ENCODE measurements at regions not wholly inside any gene's neighbourhood (a gene's known extent, or its start where the extent isn't known, plus 50 kb on each side); places are given as distances from the start of the nearest gene placed in this dataset.

GRCh38 chr6:55954436-55954835 lies 79.0 kb upstream of the BMP5 start:
- BruUV-seq (replicated peaks), result no TSS peak
- H3K4me1 Mint-ChIP-seq (ENCODE audit: low read depth, unreplicated experiment), result peaks cover 14% of the 10 kb centered on the region
- peaks cover 2% of the 10 kb centered on the region for H3K9me3 Mint-ChIP-seq (ENCODE audit: low read depth, unreplicated experiment)
- peaks cover 4% of the 10 kb centered on the region for H3K36me3 Mint-ChIP-seq (ENCODE audit: insufficient read depth, unreplicated experiment)
- DNase-seq, result no peak
- CTCF ChIA-PET, result interaction anchor here (0.9 kb wide), 1 partner anchor 678 kb away, joined by 3 read pairs; no protein-coding TSS in a partner anchor
- no peak for TF ChIP-seq CTCF (IDR thresholded peaks at IDR 0.05; ENCODE audit: unreplicated experiment)
- intact Hi-C loops (cut with micrococcal nuclease; ENCODE audit: unreplicated experiment), result no loop called here
- no peaks in the 10 kb centered on the region for H3K27me3 Mint-ChIP-seq (ENCODE audit: unreplicated experiment)
- no peak overlapping the region for H3K27ac Mint-ChIP-seq (ENCODE audit: unreplicated experiment)
- no peak overlapping the region for H3K4me3 Mint-ChIP-seq (ENCODE audit: low read depth, unreplicated experiment)

- Mint-ChIP-seq H3K9me3 (ENCODE audit: low read depth, unreplicated experiment) (peaks cover 2% of the 10 kb centered on the region), H3K27ac (ENCODE audit: unreplicated experiment) (no peak overlapping the region), H3K4me3 (ENCODE audit: low read depth, unreplicated experiment) (no peak overlapping the region), H3K27me3 (ENCODE audit: unreplicated experiment) (no peaks in the 10 kb centered on the region), H3K4me1 (ENCODE audit: low read depth, unreplicated experiment) (peaks cover 14% of the 10 kb centered on the region), H3K36me3 (ENCODE audit: insufficient read depth, unreplicated experiment) (peaks cover 4% of the 10 kb centered on the region)
- BruUV-seq (replicated peaks), result no TSS peak
- no peak for TF ChIP-seq CTCF (IDR thresholded peaks at IDR 0.05; ENCODE audit: unreplicated experiment)
- intact Hi-C loops (cut with micrococcal nuclease; ENCODE audit: unreplicated experiment), result loop anchor here (1.0 to 2.0 kb wide), 2 partner anchors 508 to 677 kb away; no protein-coding TSS in a partner anchor
- CTCF ChIA-PET, result interaction anchor here (0.8 kb wide), 1 partner anchor 677 kb away, joined by 6 read pairs; no protein-coding TSS in a partner anchor
- DNase-seq, result no peak
Measured at GRCh38 chr6:55953335-55953734, 77.9 kb upstream of the BMP5 start.

- no peak for TF ChIP-seq CTCF (IDR thresholded peaks at IDR 0.05; ENCODE audit: unreplicated experiment)
- Mint-ChIP-seq H3K4me3 (ENCODE audit: low read depth, unreplicated experiment) (no peak overlapping the region), H3K4me1 (ENCODE audit: low read depth, unreplicated experiment) (peaks cover 14% of the 10 kb centered on the region), H3K27ac (ENCODE audit: unreplicated experiment) (no peak overlapping the region), H3K27me3 (ENCODE audit: unreplicated experiment) (no peaks in the 10 kb centered on the region), H3K9me3 (ENCODE audit: low read depth, unreplicated experiment) (peaks cover 2% of the 10 kb centered on the region), H3K36me3 (ENCODE audit: insufficient read depth, unreplicated experiment) (no peaks in the 10 kb centered on the region)
- BruUV-seq (replicated peaks), result no TSS peak
- CTCF ChIA-PET, result no interaction called here
- intact Hi-C loops (cut with micrococcal nuclease; ENCODE audit: unreplicated experiment), result no loop called here
- no peak for DNase-seq
Measured at GRCh38 chr6:55950071-55950814, 74.9 kb upstream of the BMP5 start.

- Mint-ChIP-seq H3K4me1 (ENCODE audit: low read depth, unreplicated experiment) (no peaks in the 10 kb centered on the region), H3K9me3 (ENCODE audit: low read depth, unreplicated experiment) (no peaks in the 10 kb centered on the region), H3K27ac (ENCODE audit: unreplicated experiment) (no peak overlapping the region), H3K4me3 (ENCODE audit: low read depth, unreplicated experiment) (no peak overlapping the region), H3K36me3 (ENCODE audit: insufficient read depth, unreplicated experiment) (no peaks in the 10 kb centered on the region), H3K27me3 (ENCODE audit: unreplicated experiment) (no peaks in the 10 kb centered on the region)
- BruUV-seq (replicated peaks), result no TSS peak
- CTCF ChIA-PET, result no interaction called here
- no peak for DNase-seq
- intact Hi-C loops (cut with micrococcal nuclease; ENCODE audit: unreplicated experiment), result loop anchor here (5.0 kb wide), 1 partner anchor 326 kb away; no protein-coding TSS in a partner anchor
- TF ChIP-seq CTCF (IDR thresholded peaks at IDR 0.05; ENCODE audit: unreplicated experiment), result no peak
Measured at GRCh38 chr6:55943329-55943728, 67.9 kb upstream of the BMP5 start.
